Stimulated activated CD4-positive, alpha-beta T cell treated with anti-CD3 and anti-CD28 coated beads, Interleukin-12 subunit alpha, Interleukin-12 subunit beta, amount 100 ng/mL, for 4 hours (primary cell): ENCODE measurements at regions not wholly inside any gene's neighbourhood (a gene's known extent, or its start where the extent isn't known, plus 50 kb on each side); places are given as distances from the start of the nearest gene placed in this dataset.
"Not testable (repeated sequence)": the region's sequence is repeated elsewhere in the genome, so short reads cannot be mapped to it uniquely, and the experiment has no call there.

ENCODE experiments used
- DNase-seq: peaks from one replicate; pipeline ENCODE4 v3.0.0-alpha.2; 2020

DNA sequence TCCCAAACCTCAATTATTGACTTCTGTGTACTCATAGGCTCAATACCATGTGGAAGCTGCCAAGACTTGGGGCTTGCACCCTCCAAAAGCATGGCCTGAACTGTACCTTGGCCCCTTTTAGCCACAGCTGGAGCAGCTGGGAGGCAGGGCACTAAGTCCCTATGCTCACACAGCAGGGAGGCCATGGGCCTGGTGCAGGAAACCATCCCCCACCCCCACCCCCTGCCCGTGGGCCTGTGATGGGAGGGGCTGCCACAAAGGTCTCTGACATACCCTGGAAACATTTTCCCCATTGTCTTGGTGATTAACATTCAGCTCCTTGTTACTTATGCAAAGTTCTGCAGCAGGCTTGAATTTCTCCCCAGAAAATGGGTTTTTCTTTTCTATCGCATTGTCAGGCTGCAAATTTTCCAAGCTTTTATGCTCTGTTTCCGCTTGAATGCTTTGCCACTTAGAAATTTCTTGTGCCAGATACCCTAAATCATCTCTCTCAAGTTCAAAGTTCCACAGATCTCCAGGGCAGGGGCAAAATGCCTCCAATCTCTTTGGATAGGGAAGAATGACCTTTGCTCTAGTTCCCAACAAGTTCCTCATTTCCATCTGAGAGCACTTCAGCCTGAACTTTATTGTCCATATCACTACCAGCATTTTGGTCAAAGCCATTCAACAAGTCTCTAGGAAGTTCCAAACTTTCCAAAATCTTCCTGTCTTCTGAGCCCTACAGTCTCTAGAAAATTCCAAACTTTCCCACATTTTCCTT is 141.8 kb downstream of the AHR start:
- not testable (repeated sequence) for DNase-seq

DNA sequence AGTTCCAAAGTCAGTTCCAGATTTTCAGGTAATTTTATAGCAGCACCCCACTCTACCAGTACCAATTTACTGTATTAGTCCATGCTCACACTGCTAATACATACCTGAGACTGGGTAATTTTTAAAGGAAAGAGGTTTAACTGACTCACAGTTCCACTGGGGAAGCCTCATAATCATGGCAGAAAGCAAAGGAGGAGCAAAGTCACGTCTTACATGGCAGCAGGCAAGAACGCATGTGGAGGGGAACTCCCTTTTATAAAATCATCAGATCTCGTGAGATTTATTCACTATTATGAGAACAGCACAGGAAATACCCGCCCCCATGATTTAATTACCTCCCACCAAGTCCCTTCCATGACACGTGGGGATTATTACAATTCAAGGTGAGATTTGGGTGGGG is 142.4 kb downstream of the AHR start:
- DNase-seq = no peak

DNA sequence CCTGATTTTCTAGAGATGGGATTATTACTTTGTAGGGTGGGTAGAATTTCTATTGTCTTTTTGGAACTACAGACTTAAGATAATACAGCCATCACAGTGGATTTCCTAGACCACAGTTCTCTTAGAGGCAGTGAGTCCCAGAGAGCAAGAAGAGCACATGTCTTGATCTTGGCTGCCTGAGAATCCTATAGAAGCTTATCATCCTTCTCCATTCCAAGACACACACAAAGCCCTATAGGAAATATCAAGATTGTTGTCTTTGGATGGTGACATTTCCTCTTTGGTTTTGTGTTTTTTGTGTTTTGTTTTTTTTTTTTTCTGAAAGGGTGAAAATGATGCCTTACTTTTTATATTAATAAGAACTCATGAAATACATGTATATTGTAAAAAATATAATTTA is 143.1 kb downstream of the AHR start:
- DNase-seq = no peak

DNA sequence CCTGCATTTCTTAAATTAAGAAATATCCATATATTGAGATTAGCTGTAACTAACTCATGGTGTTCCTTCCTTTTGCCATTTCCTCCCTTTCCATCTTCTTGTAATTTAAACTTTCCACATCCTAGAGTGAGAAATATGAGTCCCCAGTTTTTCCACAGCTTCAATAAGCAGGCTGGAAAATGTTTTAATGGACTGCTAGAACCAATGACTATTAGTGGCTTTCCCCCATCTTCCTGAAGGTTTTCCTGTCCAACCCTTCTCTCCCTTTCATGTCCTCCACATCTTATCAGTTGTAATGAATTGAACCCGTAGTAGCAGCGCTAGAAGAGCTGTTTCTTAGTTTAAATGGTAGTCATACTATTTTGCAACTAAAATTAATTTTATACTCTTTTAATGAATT is 145.7 kb downstream of the AHR start:
- DNase-seq = no peak

DNA sequence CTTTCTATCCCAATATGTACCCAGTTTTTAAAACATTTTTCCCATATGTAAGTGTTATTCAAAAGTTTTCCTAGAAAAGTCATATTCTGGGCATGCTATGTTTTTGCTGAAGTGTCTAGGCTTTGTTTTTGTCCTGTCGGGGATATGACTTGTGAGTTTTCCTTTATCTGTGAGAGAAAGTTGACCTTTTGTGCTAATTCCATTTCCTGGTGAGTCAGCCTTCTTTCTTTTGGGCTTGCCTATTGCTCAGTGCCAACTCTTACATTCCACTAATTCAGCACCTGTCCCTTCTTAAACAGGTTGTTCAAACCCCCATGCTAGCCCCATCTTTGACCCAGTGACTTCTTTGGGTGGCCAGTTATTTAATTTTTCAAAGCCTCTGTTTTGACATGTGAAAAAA is 146.2 kb downstream of the AHR start:
- no peak for DNase-seq

DNA sequence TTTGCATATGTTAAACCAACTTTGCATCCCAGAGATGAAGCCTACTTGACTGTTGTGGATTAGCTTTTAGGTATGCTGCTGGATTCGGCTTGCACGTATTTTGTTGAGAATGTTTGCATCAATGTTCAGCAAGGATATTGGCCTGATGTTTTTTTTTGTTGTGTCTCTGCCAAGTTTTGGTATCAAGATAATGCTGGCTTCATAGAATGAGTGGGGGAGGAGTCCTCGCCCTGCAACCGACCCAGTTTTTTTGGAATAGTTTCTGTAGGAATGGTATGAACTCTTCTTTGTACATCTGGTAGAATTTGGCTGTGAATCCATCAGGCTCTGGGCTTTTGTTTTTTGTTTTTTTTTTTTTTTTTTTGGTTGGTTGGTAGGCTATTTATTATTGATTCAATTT is 147.9 kb downstream of the AHR start:
- no peak for DNase-seq

DNA sequence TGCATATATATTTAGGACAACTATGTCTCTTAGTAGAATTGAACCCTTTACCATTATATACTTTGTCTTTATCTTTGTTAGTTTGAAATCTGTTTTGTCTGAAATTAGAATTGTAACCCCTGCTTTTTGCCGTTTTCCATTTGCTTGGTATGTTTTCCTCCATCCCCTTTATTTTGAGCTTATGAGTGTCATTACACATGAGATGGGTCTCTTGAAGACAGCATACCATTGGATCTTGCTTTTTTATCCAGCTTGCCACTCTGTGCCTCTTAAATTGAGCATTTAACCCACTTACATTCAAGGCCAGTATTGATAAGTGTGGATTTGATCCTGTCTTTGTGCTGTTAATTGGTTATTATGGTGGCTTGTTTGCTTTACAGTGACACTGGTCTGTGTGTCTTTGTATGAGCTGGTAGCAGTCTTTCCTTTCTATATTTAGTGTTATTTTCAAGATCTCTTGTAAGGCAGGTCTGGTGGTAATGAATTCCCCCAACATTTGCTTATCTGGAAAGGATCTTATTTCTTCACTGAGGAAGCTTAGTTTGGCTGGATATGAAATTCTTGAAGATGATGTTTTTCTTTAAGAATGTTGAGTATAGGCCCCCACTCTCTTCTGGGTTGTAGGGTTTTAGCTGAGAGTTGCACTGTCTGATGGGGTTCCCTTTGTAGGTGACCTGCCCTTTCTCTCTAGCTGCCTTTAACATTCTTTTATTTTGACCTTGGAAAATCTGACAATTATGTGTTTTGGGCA is 149.5 kb downstream of the AHR start:
- no peak for DNase-seq

DNA sequence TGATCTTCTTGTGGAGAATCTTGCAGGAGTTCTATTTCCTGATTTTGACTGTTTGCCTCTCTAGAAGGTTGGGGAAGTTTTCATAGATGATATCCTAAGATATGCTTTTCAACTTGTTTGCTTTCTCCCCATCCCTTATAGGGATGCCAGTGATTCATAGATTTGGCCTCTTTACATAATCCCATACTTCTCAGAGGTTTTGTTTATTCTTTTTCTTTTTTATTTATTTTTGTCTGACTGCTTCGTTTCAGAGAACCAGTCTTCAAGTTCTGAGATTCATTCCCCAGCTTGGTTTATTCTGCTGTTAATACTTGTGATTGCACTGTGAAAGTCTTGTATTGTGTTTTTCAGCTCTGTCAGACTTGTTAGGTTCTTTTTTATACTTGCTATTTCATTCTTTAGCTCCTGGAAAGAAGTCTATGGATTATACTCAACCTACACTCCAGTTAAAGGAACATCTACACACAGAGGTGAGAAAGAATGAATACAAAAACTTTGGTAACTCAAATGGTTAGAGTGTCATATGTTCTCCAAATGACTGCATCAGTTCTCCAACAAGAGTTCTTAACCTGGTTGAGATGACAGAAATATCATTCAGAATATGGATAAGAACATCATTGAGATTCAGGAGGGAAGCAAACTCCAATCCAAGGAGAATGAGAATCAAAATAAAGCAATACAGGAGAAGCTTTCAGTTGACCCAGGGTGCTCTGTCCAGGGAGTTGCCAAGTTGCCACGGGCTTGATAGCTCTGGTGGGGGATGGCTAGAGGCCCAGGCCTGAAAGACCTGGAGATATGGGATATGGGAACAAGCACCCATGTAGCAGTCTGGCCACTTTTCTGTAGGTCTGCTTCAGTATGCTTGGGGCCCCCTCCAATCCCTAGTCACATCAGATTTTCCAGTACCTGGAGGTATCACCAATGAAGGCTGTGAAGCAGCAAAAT is 150.3 kb downstream of the AHR start:
- no peak for DNase-seq

DNA sequence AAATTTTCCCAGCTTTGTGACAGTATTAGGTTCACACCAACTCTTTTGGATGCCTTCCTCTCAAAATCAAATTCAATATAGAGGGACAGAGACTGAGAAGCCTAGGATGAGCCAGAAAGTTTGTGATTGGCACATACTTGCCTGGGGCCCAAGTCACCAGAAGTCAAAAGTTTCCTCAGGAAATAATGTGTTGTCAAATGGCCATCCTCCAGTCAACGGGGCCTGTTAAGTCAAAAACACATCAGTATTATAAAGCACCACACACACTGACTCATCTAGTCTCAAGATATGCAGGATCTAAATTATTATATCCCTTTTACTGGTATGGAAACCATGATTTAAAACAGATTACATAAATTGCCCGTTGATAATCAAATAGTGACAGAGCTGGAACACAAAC is 158.1 kb downstream of the AHR start:
- DNase-seq = no peak

DNA sequence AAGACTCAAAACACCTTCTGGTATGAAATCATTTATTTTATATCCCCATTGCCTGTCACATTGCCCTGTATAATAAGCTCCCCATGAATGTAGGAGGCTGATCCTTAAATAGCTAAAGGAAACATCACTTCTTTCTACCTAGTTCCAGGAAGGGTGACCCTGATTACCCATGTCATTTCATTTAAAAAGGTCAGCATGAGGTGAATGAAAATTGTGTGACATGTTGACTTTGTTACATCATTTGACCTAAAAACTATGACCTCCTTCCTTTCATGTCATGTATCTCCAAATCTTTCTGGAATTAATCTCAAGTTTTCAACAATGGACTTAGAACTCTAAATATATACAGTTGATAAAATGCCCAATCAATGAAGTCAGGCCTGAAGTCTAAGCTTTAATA is 161.5 kb downstream of the AHR start:
- no peak for DNase-seq

DNA sequence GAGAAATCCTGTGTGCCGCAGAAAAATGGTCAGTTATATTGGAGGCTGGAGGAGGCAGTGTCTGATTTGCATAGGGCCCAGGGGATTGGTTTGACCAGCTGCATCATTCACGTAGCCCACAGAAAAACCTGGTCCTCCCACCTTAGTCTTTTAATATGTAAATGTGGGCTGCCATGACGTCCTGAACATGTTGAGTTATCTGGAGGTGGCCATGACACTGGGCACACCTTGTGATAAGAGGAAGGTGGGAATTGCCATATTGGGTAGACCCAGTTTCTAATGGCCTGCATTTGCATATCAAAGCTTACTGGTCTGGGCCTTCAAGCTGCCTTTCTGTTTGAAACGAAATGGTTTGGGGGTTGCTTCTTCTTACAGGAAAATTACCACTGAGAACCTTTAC is 162.2 kb downstream of the AHR start:
- no peak for DNase-seq

DNA sequence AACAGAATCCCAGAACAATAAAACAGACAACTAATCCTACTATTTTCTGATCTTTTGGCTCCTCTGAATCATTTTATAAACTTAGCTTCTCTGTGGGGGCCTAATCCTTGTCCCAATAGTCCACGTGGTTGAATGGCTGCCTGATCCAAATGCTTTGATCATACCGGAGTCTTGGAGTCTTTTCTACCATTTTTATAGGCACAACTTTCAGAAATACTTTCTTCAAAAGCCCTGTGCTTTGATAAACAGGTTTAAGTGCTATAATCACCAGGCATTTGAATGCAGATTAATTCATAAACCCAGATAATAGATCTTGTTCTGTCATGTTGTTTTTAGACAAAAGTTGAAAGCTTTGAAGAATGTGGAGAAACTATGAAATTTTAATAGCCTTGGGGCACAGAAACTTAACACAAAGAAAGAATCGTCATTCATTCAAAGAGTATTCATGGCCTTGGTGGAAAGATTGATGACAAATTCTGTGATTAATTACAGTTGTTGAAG is 163.7 kb downstream of the AHR start:
- no peak for DNase-seq

DNA sequence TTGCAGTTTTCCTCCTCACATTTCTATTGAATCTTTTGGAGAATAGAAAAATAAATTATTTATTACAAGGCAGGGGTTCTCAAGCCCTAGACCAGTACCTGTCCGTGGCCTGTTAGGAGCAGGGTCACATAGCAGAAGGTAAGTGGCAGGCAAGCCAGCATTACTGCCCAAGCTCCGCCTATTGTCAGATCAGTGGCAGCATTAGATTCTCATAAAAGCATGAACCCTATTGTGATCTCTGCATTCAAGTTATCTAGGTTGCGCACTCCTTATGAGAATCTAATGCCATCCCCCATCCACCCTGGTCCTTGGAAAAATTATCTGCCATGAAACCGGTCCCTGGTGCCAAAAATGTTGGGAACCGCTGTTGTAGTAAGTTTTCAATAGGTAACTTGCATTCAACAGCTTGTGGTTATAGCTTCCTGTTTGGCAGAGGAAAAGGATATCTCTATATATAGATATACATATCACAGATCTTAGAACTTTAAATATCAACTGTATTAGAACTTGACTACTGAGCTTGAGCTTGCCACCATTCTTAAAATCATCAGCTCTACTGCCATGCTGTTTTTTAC is 165.1 kb downstream of the AHR start:
- no peak for DNase-seq

DNA sequence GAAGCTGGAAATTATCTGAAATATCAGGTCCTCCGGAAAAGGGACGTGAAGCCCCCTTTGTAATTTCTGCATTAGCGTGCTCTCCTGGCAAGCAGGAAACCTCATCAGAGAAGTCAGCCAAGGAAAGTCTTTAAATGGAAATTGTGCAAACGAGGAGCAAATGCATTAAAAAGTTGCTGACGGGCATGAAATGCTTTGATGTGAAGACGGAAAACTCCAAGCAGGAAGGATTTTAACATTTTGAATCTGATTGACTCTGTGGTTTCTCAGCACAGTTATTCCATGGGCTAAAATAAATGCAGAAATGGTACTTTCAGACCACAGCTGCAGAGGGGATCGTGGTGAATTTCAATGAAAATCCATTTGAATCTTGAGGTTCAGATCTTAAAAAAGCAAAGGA is 167.8 kb downstream of the AHR start:
- no peak for DNase-seq

DNA sequence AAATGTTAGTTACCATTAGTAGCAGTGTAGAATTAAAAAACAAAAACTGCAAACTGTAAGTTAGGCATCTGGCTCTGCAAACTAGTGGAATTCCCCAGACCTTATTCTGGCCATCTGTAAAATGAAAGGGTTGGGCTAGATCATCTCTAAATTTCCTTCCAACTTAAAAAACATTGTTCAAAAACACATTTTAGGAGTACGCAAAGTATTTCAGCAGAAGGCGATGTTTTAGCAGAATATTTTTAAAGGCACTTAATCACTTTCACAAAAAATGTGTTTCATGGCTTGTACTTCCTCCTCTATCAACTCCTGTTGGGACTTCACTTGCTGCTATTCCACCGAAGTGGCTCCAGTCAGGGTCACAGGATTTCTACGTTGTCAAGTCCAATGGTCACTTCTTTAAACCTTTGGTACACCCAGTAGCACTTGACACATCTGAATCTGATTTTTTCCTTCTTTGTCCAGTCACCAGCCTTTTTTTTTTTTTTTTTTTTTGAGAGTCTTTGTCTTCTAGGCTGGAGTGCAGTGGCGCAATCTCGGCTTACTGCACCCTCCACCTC is 169.0 kb downstream of the AHR start:
- no peak for DNase-seq

DNA sequence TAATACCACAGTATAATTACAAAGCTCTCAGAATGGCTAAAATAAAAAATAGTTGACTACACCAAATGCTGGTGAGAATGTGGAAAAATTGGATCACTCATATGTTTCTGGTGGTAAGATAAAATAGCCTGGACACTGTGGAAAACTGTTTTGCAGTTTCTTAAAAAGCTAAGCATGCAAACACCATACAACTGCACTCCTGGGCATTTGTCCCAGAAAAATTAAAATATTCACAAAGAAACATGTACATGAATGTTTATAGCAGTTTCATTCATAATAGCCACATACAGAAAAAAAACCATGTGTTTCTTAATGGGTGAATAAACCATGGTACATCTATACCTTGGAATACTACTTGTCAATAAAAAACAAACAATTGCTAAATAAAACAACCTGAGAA is 172.9 kb downstream of the AHR start:
- no peak for DNase-seq

DNA sequence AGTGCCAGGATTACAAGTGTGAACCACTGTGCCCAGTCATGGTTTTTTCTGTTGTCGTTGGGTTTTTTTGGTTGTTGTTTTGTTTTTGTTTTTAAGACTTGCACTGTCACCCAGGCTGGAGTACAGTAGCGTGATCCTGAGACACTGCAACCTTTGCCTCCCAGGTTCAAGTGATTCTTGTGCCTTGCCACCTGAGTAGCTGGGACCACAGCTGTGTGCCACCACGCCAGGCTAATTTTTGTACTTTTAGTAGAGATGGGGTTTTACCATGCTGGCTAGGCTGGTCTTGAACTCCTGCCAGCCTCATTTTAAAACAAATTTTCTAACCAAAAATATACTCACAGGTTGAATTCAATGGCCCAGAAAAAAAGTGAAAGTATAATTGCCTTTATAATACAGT is 174.1 kb downstream of the AHR start:
- no peak for DNase-seq

DNA sequence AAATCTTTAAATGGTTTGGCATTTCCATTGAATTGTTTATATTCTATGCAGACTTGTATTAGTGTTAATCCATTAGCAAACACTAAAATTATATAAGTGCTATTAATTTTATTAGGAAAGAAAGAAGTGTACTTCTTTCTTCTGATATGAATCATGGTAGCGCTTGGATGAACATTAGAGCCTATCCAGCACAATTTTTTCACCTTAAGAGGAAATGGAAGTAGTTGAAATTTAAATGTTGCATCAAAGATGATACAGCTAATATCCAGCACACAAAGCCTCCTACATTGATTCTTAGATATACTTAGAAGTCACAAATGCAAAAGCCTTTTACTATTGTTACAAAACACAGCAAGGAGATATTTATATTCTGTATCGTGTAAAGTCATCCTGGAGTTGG is 174.5 kb downstream of the AHR start:
- DNase-seq = no peak

DNA sequence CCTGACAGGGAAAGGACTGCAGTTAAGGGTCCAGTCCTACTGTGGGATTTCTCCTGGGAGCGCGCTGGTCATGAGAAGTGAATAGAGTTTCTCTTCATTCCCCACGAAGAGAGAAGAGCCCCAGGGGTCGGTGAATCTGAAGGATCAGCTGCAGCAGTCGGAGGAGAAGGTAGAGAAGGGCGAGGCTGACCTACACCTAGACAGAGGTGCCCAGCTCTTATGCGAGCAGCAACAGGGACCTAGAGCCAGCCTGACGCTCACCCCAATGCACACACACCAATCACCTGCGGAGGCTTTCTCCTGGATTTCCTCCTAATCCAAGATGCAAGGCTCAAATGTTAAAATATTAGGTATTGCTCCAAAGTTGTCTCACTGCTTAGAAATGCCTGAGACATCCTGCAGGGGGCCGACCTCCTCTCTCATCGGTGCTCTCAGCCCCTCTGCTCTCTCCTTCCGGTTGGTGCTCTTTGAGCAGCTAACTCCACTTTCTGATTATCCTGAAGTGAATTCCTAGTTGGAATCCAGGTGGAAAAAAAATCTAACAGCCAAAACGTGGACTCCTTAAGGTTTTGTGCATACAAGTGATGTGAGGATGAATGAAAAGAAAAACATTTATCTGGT is 176.4 kb downstream of the AHR start:
- DNase-seq = no peak

DNA sequence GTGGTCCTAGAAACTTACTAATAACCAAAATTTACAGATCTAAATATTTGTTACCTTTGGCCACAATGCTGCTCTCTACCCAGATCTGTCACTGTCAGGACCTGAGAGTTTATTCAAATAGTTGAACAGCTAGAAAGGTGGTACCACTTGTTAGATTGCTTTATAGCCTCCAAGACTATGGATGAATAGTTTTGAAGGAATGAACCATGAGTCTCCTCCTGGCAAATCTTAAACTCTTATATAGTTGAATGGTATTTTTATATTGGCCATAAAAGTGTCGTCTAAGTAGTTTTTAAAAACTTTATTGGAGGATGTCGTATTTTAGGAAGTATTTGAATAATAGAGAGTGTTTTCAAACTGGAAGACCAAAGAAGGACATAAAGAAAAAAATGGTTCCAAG is 178.7 kb downstream of the AHR start:
- DNase-seq = no peak

DNA sequence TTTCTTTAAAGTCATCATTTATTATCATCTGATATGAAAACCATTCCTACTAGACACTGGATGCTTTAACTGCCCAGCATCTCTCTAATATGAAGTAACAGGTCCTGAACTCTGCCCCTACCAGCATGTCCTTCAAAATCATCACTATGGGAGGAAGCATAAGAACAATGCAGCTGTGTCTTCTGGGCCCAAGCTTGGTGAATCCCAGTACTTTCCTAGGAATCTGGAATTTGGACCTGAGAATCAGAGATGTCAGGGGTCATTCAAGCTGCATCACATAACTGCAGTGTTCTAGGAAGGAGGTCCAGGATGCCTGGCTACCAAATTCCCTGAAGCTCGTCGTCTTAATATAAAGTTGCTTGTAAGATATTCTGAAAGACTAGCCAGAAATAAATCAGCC is 182.7 kb downstream of the AHR start:
- DNase-seq = no peak

DNA sequence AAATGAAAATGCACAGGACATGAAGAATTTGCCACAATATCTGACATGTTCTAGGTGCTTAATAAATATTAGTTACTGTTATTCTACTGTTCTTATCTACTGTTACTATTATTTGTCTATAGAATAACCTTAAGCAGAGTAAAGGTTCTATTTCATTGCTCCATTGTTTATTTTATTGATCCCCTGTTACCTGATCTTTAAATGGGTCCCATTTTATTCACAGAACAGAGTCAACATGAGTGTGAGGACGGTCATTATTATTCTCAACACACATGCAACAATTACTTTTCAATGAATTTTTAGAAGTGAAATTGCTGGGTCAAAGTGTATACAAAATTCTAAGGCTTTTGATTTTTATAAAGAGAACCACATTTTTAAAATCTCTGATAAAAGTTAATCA is 186.9 kb downstream of the AHR start:
- no peak for DNase-seq
